HG02798 (cell line): ENCODE measurements at regions not wholly inside any gene's neighbourhood (a gene's known extent, or its start where the extent isn't known, plus 50 kb on each side); places are given as distances from the start of the nearest gene placed in this dataset.

Source experiments
- ATAC-seq: cut with Tn5 transposase; IDR thresholded peaks from one replicate; pipeline ENCODE4 v1.9.1; 2021; ENCODE audit warnings: mild to moderate bottlenecking; ENCODE audit not compliant: unreplicated experiment, poor library complexity

DNA sequence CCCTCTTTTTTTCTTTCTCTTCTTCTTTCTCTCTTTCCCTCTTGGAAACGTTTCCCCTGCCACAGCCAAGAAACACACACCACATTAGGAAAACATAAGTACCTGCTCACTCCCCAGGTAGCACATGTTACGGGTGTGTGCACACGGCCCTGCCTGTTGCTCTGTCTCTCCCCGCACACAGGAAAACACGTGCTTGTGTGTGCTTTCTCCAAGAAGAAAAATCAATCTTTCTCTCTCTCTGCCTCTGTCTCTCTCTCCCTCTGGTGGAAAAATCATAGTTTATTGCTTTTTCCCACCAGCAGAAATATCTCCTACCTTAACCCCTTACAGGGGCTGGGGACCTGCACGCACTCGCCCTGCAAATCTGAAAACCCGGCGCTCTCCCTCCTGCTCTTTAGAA, 102.3 kb downstream of the EDN3 start:
- no peak for ATAC-seq

DNA sequence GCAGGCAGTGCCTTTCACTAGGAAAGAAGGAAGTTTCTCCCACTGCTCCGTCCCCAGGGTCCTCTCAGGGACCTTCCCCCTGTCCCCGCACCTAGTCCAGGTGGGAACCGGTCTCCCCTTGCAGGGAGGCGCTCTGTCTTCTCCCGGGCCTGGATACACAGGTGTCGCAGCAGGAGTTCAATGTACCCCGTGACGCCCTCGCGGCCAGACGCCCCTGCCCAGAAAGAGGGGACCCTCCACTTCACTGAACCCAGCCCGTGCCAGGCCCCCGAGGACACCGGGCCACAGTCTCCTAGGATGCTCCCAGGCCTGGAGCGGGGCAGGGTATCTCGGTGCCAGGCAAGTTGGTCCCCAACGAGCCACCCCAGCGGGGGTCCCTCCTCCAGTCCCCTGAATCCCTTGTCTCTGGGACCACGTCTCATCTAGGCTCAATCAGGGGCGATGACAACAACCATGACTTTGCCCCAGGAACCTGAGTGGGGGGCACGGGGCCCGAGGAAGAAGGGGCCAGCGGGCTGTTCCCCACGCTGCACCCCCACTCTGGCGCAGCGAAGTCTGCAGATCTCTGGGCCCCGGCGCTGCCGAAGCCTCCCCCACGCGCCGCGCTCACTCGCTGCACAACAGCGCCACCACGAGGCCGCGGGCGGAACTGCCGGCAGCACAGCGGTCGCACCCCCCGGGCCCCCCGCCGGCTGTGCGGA, 103.0 kb downstream of the EDN3 start:
- ATAC-seq: no peak

DNA sequence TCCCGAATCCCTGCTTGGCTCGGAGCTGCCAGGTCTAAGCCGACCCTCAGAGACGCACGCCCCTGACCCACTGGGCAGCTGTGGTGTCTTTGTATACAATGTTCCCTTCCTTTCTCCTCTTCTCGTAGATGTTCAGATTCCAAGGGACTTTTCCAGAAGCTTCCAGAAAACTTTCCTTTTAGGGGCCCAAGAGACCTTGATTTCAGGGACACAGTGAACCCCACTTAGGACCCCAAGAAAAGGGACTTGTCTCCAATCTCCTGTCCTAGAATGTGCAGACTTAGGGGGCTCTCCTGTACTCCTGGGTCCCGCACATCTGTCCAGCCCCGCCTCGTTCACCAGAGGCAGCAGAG, 103.5 kb downstream of the EDN3 start:
- no peak for ATAC-seq

DNA sequence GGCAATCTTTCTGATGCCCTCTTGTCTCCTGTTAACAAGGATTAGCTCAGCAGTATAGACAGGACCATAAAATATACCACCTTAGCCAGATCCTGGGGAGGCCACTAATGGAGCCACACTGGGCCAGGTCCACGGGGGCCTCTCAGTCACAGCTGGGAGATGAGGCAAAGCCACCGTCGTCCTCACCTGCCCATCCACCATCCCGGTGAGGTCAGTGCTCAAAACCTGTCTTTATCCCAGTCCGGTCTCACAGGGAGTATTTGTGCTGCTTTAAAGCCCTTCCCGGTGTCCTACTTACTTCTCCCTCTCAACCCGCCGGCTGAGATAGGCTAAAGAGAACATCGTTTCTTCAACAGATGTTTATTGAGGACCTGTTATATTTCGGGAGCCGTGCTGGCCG, 104.3 kb downstream of the EDN3 start:
- ATAC-seq: no peak

DNA sequence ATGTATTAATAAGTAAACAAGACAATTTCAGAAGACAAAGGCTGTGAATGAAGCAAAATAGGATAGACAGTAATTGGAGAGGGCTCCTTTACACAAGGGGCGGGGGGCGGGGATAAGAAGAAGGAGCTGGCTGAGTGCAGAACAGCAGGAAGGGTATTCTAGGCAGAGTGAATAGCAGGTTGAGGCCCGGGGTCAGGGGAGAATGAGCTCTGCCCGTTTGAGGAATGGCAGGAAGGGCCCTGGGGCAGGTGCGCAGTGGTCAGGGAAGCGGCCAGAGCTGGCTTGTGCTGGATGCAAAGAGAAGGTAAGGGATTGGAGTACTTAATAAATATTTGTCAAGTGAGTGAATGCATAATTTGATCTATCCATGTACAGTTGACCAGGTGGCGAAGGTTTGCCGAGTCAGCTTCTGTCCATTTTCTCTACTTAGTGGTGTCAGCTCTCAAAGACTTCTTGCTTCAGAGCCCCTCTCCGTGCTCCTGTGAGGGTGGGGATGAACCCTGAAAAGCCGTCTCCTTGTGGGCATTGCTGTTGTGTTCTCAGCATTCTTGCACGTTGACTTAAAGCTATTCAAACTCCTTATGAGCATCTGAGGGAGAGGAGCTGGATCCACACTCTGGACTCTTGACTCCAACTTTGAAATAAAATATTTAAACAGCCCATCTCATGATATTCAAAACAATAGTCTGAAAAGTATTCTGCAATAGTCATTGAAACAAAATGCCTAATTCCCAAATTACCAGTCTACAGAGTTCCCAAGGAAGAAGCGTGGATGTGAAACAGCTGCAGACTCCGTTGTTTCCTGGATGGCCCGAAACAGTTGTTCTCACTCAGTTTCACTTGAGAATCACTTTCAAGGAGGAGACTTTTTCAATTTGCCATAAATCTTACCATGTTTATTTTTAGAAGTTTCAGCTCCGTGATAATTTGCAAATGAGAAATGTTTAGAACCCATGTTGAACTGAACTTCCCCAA, 105.1 kb downstream of the EDN3 start:
- ATAC-seq: no peak

DNA sequence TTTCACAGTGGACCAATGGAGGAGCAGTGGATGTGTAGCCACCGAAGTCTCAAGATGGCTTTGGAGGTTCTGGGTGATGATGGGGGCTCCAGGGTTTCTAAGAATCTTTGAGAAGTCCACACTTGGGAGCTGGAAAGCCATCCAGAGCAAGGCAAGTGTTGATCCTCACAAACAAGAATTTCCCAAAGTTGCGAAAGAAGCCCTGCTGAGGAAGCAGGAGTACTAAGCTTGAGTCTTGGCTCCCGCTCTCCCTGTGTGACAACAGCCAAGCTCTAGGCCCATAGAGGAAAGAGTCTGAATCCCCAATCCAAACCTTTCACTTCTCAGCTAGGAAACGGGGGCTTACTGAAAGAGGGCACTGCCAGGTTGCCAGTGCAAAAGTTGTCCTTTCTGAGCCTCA, 106.0 kb downstream of the EDN3 start:
- ATAC-seq: no peak

DNA sequence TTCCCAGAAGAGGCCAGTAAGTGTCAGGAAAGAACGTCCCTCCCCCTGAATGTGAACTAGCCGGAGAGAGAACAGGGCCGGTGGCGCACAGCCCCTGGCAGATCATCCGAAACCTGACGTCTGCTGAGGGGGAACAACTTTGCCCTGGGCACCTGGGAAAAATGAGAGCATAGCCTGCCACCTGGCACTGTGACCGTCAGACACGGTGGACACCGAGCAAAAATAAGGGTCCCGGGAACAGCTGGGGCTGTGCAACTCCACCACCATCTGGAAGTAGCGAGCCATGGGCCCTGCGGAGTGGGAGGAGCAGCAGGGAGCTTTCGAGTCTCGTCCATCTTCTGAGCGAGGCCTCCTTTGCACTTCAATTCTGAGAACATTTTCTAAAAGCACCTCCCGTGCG, 110.8 kb downstream of the EDN3 start:
- ATAC-seq: no peak

DNA sequence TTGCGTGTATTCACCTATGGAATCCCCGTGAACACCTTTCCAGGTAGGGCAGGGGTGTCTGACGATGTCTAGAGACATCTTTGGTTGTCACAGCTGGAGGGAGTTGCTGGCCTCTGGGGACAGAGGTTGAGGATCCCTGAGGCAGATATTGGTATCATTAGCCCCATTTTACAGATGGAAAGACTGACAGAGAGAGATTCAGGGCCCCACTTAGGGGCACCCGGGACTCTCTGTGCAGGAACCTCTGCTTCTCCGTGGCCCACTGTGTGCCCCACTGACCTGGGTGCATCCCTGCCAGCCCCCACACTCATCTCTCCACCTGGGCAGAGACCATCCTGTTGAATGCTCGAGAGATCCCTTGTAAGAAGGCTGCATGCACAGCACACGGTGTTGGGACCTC, 111.2 kb downstream of the EDN3 start:
- no peak for ATAC-seq

DNA sequence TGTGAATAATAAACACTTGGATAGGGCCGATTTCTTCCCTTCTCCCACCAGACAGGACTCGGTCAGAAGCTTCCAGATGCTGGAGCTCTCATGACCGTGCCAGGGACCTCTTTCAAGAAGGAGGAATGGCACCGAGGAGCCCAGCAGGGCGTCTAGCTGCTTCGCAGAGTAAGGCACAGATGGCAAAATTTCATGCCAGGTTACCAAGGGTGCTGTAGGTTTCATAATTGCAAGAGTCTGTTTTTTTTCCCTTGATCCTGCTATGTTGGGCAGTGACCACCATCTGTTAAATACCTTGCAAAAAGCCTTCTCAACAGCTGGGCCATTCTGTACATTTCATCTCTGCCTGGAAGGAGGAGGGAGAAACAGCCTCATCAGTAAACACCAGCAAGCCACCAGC, 111.8 kb downstream of the EDN3 start:
- ATAC-seq: no peak

DNA sequence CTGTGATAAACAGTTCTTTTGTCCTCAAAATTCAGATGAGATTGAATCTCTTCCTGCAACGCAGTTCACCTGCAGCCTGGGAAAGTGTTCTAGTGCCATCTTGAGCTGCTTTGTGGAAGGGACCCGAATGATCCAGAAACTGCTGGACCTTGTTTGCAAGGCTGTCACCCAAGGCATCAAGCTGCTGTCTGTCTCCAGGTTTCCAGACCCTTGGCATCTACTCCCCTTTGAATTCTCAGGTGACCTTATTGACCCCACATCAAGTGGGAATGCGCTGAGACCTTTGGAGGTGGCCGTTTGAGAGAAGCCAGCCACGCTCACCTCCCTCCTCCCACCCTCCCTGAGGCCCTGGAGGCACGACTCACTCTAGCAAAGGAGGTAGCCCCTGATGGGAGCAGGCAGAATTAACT, 112.5 kb downstream of the EDN3 start:
- ATAC-seq: no peak

DNA sequence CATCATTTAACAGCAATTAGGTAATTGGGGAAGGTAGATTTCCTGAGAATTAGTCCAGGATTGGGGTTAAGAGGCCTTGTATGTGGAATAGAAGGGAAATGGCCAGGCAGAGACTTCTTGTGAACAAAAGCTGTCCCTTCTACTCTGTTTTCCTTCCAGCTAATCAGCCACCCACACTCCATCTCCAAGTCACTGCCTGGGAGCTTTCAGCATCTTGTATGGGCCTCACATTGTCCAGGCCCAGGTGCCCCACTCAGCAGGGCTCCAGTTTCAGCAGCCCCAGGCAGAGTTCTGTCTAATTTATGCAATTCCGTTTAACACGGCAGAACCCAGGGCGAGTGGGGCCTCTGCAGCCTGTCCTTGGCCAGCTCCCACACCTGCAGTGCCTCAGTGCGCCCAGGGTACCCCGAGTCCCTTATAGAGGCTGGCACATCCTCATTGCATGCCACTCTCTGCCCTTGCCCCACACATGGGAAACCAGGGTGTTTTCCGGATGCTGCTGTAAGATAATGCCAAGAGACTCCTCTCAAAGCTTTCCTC, 113.0 kb downstream of the EDN3 start:
- ATAC-seq: no peak

DNA sequence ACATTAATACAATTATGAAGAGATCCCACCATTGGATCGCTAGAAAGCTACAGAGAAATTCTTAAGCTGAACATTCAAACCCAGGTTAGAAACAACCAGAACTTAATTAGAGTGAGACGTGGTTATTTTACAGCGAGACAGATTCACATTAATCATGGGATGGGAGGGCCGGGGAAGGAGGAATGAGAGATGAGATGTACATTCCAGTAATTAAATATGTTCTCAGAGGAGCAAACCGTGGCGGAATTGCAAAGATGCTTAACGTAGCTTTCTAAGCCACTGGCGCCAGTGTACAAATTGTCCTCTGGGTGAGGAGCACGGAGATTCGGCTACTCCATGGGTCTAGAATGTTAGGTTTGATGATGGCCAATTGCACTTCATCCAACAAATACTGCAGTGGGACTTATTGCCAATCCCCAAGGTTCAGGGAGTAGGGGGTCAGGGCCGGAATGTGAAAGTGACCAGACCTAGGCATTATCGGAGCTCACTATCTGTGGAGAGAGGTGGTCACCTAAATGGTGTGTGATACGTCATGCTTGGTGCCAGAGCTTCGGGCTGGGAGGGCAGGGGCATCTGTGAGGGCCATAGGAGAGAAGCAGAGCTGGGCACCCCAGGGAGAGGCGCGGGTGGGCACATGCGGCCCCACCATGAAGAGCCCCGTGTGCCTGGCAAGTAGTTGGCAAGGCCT, 114.7 kb downstream of the EDN3 start:
- no peak for ATAC-seq

DNA sequence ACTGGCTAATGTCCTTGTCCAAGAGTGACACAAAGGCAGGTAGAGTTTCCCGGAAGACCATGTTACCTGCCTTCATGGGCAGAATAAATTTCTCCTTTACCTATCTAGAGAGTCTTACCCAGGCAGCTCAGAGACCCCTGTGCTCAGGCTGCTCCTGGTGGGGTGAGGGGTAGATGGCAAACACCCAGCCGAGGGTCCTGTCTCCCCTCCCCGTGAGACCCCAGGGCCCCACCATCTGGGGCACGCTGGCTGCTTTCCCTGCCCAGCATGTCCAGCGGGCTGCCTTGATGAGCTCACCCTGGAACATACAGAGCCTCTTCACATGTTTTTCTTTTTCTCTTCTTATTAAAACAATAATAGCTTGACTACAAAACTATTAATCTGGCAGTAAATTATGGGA, 116.5 kb downstream of the EDN3 start:
- ATAC-seq: no peak

DNA sequence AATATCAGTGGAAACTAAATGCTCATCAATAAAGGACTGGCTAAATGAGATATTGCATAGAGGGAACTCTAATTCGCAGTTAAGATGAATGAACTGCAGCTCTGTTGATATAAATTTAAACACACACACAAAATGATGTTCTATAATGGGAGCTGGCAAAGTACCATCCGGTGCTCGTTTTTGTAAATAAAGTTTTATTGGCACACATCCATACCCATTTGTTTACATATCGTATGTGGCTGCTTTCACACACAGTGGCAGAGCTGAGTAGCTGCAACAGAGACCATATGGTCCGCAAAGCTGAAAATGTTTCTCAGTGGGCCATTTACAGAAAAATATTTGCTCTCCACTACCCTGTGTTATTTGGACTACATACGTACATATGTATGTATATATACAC, 120.7 kb downstream of the EDN3 start:
- ATAC-seq: no peak

DNA sequence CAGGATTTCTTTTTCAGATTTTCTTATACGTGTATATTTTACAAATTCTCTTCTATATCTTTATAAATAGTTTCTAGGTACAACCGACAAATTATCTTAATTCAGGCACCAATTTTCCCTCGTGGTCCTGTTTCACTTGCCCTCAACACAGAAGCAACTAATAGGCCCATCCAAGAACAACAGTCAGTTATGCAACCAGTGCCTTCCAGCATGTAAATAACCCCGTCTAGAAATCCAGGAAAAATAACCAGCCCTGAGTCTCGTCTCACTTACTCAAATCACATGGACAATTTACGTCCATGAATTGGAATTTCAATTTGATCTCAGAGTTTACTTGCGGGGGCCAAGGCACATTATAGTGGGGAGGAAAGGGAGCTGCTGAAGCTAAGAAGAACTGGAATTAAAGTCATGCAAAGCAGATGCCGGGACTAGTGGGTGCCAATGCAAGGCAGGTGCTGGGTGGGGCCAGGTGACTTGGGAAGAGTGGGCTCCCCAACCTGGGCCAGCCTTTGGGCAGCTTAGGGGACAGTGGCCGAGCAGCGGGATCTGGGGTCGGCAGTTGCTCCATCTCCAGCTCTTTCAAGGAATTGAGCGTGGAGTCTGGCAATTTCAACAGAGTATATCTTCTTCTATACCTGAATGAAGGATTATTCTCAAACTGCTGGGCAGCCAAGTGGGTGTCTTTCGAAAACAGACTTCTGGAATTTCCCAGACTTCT, 121.7 kb downstream of the EDN3 start:
- no peak for ATAC-seq

DNA sequence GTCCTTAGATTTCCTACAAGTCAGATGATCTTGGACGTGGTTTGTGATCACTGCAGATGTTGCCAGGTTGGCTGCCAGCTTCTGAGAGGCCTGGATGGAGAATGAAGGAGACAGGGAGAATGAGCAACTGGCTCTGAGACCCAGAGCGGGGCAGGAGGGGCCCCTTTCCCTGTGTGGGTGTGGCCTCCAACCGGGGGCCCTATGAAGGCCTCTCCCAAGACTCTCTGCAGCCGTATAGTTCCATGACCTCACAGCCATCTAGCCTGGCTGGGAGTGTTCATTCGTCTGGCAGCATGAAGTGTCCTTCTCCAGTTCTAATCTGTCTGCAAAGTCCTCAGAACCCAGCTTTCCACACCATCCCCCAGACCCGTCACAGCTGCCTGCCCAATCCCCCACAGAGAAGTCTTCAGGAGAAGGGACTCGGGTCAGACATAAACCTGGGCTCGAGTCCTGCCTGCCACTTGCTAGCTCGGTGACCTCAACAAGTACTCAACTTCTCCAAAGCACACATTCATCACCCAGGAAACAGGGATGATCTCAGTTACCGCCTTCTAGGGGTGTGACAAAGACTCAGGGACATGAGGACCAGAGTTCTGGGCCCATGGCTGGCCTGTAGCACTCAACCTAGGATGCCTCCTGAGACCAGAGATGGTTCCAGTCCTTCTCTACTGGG, 122.6 kb downstream of the EDN3 start:
- ATAC-seq: no peak

DNA sequence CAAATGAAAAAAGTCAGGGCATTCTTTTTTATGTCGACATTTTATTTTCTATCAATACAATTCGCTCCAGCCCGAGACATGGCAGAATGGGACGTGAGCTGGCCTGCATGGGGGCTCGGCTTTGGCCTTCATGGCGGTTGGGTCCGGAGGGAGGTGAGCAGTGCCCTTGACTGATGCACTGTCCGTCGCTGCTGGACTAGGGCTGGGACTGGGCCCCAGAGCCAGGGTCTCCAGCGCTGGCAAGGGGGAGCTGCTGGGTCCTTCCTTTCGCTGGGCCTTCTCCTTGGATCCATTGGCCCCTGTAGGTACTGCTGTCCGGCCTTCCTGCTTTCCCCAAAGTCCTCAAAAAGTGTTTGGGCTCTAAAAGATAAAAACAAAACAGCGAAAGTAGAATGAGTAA, 124.6 kb downstream of the EDN3 start:
- no peak for ATAC-seq

DNA sequence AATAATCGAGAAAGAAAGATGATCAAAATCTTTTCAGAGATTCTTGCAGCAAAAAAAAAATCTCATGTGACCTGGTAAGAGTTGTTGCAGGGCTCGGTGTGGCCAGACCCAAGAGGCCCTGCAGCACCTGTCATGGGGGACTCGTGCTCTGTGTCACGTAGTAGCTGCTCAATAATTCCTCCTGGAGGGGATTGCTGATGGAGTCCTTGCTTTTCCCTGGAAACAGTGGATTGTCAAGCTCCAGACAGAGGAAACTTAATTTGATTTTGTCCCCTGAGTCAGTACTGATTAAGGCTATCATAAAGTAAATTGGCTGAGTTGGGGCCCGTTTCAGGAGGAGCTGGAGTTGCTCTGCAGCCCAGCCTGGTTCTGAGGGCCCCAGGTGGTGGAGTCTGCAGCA, 125.2 kb downstream of the EDN3 start:
- no peak for ATAC-seq

DNA sequence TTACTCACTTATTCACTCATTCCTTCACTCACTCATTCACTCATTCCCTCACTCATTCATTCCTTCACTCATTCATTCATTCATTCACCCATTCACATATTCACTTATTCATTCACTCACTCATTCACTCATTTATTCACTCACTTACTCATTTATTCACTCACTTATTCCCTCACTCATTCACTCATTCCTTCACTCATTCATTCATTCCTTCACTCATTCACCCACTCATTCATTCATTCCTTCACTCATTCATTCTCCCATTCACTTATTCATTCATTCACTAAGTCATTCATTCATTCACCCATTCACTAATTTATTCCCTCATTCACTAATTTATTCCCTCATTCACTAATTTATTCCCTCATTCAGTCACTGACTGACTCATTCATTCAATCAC, 127.6 kb downstream of the EDN3 start:
- no peak for ATAC-seq
